Adrenal gland (tissue), 5 donors: ENCODE measurements at regions not wholly inside any gene's neighbourhood (a gene's known extent, or its start where the extent isn't known, plus 50 kb on each side); places are given as distances from the start of the nearest gene placed in this dataset.

ENCODE experiments used
- CTCF ChIP-seq, 6 experiments: fragments of 450-650 bp in 4 of 6; fragments of 200-600 bp in 2 of 6; sonication (generic) in 1 of 6; IDR thresholded peaks; 1 replicate in 5 of 6; 2 replicates in 1 of 6; pipeline versions ENCODE4 v1.5.1 to v1.8.0; 2016 to 2021; ENCODE audit warnings: antibody characterized with exemption in 6 of 6, mild to moderate bottlenecking in 2 of 6, moderate library complexity in 1 of 6
- POLR2A ChIP-seq, 2 donors: fragments of 450-650 bp; IDR thresholded peaks; one replicate each; pipeline ENCODE4 v1.6.1; 2017; ENCODE audit warnings: antibody characterized with exemption in 2 of 2, mild to moderate bottlenecking in 2 of 2, moderate library complexity in 1 of 2
- donor health status: DM: no; HTN: no; CAD: no.

DNA sequence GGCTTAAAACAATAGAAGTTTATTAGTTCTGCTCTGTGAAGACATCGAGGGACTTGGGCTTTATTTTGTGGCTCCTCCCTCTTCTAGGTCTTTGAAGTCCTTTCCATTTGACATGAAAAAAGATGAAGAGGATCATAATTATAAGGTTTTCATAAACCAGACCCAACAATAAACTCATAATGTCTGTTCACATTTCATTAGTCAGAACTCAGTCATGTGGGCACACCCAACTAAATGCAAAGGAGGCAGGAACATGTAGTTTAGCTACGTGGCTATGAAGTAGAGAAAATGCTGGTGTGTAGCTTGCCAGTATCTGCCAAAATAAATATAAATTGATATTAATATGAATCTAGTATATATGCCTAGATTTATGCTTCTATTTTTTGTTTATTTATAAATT lies 393.9 kb upstream of the C9orf72 start:
- TF ChIP-seq CTCF (IDR thresholded peaks at IDR 0.05) (no peak), POLR2A (IDR thresholded peaks at IDR 0.05) (no peak)
